NCI-H82 (cell line): ENCODE measurements at regions not wholly inside any gene's neighbourhood (a gene's known extent, or its start where the extent isn't known, plus 50 kb on each side); places are given as distances from the start of the nearest gene placed in this dataset.
A peak's percentile ranks its signal among the peaks of the same experiment; 100 is the strongest.
"Not testable (repeated sequence)": the region's sequence is repeated elsewhere in the genome, so short reads cannot be mapped to it uniquely, and the experiment has no call there.

ENCODE experiments used
- DNase-seq: peaks from one replicate; lab custom pipeline; 2025; lab: John Stamatoyannopoulos, UW

GRCh38 chr3:153268564-153269279, 106.7 kb downstream of the RAP2B start:
- no peak for DNase-seq

GRCh38 chr3:153269730-153270129, 107.7 kb downstream of the RAP2B start:
- DNase-seq: no peak

GRCh38 chr3:153273217-153273616, 111.2 kb downstream of the RAP2B start:
- no peak for DNase-seq

GRCh38 chr3:153273767-153274435, 111.9 kb downstream of the RAP2B start:
- DNase-seq: no peak

GRCh38 chr3:153274561-153274960, 112.5 kb downstream of the RAP2B start:
- DNase-seq: no peak

GRCh38 chr3:153275514-153275913, 113.5 kb downstream of the RAP2B start:
- DNase-seq: no peak

- DNase-seq: no peak
These were observed 115.0 kb downstream of the RAP2B start for GRCh38 chr3:153277029-153277428.

GRCh38 chr3:153281236-153281997, 119.4 kb downstream of the RAP2B start:
- DNase-seq: not testable (repeated sequence)

GRCh38 chr3:153282355-153282754, 120.3 kb downstream of the RAP2B start:
- DNase-seq: no peak

- DNase-seq: no peak
These were observed 122.4 kb downstream of the RAP2B start for GRCh38 chr3:153284282-153284938.

GRCh38 chr3:153285194-153285641, 123.2 kb downstream of the RAP2B start:
- no peak for DNase-seq

GRCh38 chr3:153285982-153286381, 124.0 kb downstream of the RAP2B start:
- no peak for DNase-seq

- DNase-seq: no peak
These were observed 125.0 kb downstream of the RAP2B start for GRCh38 chr3:153287017-153287416.

GRCh38 chr3:153289334-153289808, 127.3 kb downstream of the RAP2B start:
- no peak for DNase-seq

GRCh38 chr3:153290268-153291015, 128.4 kb downstream of the RAP2B start:
- DNase-seq: peak; percentile 15

GRCh38 chr3:153291059-153291685, 129.1 kb downstream of the RAP2B start:
- peak; percentile 64 for DNase-seq

- no peak for DNase-seq
These were observed 131.2 kb downstream of the RAP2B start for GRCh38 chr3:153293265-153293664.

GRCh38 chr3:153295901-153296300, 133.9 kb downstream of the RAP2B start:
- no peak for DNase-seq

- DNase-seq: no peak
These were observed 143.2 kb downstream of the RAP2B start for GRCh38 chr3:153305189-153305588.

GRCh38 chr3:153311541-153311940, 149.5 kb downstream of the RAP2B start:
- DNase-seq: no peak
